Stimulated activated CD4-positive, alpha-beta T cell treated with anti-CD3 and anti-CD28 coated beads, TNF-alpha, amount 100 ng/mL, for 1 hour (primary cell): ENCODE measurements at regions not wholly inside any gene's neighbourhood (a gene's known extent, or its start where the extent isn't known, plus 50 kb on each side); places are given as distances from the start of the nearest gene placed in this dataset.
"Not testable (repeated sequence)": the region's sequence is repeated elsewhere in the genome, so short reads cannot be mapped to it uniquely, and the experiment has no call there.

ENCODE experiments used
- DNase-seq, 3 donors: peaks; one replicate each; pipeline ENCODE4 v3.0.0-alpha.2; 2020; ENCODE audit warnings: low read depth in 3 of 3, low spot score in 1 of 3

- no peak for DNase-seq
Observed at GRCh38 chr2:8547284-8548064, 134.4 kb upstream of the ID2 start.

DNA sequence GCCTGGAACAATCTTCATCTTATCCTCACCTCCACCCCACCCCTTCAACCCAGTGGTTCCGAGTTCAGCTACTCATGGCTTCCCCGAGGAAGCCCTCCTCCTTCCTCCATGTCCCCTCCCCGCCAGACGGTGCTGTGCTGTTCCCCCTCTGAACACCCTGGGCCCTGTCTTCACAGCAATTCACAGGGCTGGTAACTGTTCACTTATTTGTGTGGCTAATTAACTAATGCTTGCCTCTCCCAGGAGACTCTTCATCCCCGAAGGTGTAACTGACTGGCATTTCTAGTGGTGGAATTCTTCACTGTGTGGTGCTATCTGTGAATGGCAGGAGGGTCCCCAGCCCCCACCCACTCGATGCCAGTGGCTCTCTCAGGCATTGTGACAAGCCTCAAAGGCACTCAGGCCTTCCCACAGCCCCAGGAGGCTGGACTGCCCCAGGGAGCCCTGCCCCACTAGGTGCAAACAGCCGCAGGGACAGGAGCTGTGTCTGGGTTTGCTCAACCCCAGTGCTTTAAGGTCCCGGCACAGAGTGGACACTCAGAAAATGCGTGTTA lies 133.7 kb upstream of the ID2 start:
- DNase-seq = no peak

DNA sequence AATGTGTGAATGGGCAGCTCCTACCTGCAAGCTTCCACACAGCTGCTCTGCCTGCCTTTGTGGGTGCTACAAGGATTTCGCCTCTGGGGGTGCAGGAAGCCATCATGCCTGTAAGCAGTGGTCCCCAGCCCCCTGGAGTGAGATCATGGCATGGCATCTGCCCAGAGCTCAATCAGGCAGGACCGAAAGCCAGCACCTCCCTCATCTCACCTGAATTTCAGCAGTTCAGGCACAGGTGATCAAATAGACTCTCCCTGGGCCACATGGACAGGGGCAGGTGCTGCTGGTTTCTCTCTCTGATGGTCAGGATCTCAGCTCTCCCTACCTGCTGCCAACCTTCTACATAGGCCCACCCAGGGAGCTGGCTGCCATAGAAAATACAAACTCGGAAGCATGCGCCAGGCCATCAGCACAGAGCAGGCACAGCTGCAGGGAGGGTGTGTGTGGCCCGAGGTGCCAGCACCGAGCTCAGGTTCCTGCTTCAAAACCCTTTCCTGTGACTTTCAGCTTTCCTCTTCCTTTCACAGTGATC lies 133.2 kb upstream of the ID2 start:
- DNase-seq = no peak

- no peak for DNase-seq
Observed at GRCh38 chr2:8549273-8549922, 132.5 kb upstream of the ID2 start.

DNA sequence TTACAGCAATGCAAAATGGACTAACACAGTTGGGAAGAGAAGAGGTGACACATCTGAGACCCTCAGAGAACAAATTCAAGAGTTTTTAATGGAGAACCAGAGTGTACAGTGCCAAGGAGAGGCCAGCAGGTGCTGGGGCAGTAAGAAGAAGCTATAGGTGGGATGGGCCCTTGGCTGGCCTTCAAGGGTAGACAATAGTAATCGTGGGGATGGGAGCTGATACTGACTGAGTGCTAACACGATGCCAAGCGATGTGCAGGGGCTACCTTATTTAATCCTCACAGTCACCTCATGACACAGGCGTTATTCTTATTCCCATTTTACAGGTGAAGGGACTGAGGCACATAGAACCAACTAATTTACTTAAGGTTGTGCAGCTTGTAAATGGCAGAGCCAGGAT lies 131.9 kb upstream of the ID2 start:
- DNase-seq = no peak

DNA sequence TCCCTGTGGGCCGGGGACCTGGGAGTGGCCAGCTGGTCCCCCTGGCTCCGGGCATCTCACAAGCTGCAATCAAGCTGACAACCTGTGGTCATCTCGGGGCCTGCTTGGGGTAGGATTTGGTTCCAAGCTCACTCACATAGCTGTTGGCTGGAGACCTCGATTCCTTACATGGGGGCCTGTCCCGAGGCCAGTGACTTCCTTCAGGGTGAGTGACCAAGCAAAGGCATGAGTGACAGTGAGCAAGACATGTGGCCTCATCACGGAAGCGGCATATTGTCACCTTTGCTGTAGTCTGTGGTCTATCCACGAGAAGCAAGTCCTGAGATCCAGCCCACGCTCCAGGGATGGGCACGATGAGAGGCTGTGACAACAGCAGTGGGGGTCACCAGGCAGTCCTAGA lies 131.4 kb upstream of the ID2 start:
- DNase-seq = no peak

- no peak for DNase-seq
Observed at GRCh38 chr2:8550937-8551621, 130.8 kb upstream of the ID2 start.

GRCh38 chr2:8551622-8552074 lies 130.2 kb upstream of the ID2 start:
- no peak for DNase-seq

GRCh38 chr2:8552293-8552801 lies 129.5 kb upstream of the ID2 start:
- DNase-seq = no peak

DNA sequence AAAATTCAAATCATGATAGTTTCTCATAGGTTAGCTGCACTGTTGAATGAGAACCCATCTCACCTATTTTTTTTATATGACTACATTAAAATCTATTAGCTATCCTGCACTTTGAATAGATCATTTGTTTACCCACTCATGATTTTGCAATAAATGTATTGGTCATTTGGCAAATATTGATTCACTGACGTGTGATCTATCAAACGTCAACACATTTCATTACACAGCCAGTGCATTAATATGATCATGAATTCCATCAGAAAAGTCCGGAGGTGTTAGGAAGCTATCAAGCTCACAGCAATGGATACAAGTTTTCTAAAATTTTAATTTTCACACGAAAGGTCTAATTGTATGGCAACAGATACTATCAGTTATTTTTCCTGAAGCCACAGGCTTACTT lies 128.2 kb upstream of the ID2 start:
- DNase-seq = no peak

DNA sequence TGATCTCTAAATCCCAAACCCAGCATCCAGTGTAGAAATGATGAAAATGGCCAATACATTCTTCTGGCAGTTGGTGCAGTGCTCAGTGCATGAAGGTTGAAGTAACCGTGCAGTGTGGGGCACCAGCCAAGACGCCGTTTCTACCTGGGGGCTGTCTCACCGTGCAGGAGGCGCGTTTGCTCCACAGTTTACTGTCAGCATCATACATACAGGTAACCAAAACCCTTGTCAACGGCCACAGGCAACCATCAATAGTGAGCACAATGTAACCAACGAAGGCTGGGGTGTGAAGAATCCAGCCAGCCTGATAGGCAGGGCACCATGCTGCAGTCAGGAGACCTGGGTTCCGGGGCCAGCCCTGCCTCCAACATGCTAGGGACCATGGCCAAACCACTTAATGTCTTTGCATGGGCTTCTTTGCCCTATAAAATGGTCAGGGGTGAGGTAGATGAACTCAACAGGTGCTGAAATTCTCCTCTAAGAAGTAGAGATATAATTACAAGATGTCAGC lies 127.5 kb upstream of the ID2 start:
- no peak for DNase-seq

DNA sequence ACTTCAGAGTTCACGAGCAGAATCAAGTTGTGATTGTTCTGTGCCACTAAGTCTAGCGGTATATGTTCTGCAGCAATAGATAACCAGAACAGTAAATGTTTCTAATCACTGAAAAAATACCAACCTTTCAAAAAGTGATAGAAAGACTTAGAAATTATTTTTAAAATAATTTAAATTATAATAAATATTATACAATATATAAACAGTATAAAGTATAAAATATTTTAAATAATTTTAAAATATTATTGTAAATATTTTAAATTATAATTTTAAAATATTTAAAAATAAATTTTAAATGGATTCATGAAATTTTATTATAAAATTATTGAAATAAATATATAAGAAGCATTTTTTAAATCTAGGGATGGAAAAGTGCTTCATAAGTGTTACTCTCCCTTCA lies 126.3 kb upstream of the ID2 start:
- no peak for DNase-seq

DNA sequence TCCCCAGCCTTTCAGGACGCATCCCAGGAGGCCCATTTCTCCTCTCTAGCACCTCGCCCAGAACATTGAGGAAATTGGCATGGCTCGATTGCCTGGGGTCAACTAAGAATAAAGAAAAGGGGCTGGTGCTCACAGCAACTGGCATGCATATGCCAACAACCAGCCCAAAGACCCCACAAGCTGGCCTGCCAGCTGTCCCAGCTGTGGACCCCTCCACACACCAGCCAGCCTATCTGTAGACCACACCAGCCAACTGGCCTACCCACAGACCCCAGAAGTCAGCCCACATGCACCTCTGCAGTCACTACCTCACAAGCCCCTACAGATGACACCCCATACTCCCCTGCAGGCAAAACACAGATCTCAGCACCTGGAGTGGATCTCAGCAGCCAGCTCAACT lies 123.8 kb upstream of the ID2 start:
- no peak for DNase-seq

DNA sequence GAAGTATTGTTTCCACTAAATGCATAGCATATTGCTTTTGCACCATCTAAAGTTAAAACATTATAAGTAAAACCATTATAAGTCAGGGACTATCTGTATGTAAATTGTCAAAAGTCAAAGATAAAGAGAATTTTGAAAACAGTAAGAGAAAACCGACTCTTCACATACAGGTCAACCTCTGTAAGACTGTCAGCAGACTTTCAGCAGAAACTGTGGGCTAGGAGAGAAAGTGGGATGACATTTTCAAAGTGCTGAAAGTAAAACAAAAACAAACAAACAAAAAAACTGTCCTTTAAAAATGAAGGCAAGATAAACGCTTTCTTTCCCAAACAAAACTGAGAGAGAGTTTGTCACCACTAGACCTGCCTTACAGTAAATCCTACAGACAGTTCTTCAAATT lies 122.9 kb upstream of the ID2 start:
- no peak for DNase-seq

GRCh38 chr2:8559805-8560204 lies 122.1 kb upstream of the ID2 start:
- no peak for DNase-seq

GRCh38 chr2:8561692-8562091 lies 120.2 kb upstream of the ID2 start:
- DNase-seq = not testable (repeated sequence)

- no peak for DNase-seq
Observed at GRCh38 chr2:8563814-8564474, 117.9 kb upstream of the ID2 start.

DNA sequence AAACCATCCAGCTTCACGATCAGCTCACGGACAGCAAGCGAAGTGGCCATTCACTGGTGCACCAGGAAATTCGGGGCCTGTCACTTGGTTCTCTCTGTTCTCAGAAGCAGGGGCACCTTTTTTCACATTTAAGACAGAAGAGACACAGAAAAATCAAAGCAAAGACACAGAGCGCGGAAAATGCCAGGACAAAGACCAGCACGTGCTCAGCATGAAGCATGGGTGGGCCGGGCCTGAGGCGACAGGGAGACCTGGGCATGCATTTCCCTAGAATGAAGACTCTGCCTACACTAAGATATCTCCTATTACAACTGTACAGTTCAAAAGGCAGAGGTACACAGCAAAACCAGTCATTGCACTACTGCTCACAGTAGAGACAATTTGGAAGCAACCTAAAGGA lies 117.4 kb upstream of the ID2 start:
- no peak for DNase-seq

DNA sequence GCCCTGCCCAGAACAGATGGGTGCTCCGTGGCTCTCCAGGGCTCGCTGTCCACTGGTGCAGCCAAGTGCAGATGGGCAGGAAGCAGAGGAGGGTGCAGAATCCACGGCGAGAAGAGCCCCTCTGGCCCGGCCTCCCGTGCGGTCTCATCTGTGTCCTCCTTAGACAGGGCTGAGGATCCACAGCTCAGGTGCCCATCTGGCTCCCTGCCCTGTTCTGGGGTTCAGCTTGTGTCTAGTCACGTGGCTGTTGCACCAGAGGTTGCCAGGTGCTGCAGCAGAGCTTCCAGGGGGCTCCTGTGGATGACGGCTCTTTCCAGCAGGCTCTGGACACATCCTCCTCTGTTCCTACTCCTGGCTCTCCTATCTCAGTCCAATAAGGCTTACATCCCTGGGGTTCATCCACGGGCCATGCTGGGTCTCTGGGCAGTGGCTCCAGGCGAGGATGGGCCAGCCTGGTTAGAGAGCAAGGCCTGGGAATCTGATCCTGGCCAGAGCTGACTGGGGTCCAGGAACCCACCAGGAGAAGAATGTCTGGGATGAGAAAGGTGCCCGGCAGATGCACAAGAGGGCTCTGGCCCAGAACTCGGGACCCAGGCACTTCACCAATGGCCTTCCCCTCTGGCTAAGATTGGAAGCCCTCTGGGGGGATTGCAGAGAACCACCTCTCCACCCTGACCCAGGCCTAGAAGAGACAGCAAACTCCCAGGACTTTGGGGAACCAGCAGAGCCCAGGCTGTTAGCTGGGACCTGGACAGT lies 116.3 kb upstream of the ID2 start:
- DNase-seq = no peak

DNA sequence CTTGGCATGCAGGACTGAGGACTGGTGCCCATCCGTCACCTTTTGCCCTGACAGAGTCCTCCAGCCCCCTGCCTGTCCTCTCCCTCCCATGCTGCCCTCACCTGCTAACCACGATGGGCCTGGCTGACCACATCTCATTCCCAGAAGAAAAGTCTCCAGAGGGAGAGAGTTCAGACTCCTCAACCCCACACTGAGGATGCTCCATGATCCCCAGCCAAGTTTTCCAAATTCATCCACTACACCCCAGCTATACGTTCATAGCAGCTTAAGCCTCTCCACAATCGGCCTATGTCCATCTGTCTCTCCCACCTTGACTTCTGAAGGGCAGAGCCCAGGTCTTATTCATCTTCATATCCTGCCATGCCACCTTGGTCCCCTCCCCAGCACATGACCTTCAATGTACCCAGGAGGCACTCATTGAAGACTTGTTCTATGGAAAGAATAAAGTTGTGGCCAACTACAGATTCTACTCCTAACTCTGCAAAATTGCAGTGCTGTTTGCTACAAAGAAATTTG lies 115.6 kb upstream of the ID2 start:
- DNase-seq = no peak
